Colonic mucosa (tissue), 4 donors: ENCODE measurements at regions not wholly inside any gene's neighbourhood (a gene's known extent, or its start where the extent isn't known, plus 50 kb on each side); places are given as distances from the start of the nearest gene placed in this dataset.

Experiments
- DNase-seq: peaks from one replicate; pipeline ENCODE4 v3.0.0-alpha.2; 2020
- H3K27ac ChIP-seq: fragments of 200-600 bp; one replicate; pipeline ENCODE4 v1.8.0; 2021
- H3K27me3 ChIP-seq: fragments of 200-600 bp; one replicate; pipeline ENCODE4 v1.8.0; 2021
- H3K36me3 ChIP-seq: fragments of 200-600 bp; one replicate; pipeline ENCODE4 v1.8.0; 2021
- H3K4me1 ChIP-seq: fragments of 200-600 bp; one replicate; pipeline ENCODE4 v1.8.0; 2021; ENCODE audit warnings: mild to moderate bottlenecking
- H3K4me3 ChIP-seq: fragments of 200-600 bp; one replicate; pipeline ENCODE4 v1.8.0; 2021
- H3K9ac ChIP-seq, 2 donors: one replicate each; pipeline ENCODE4 v1.7.0; 2013; ENCODE audit warnings: control low read depth in 2 of 2, low read depth in 2 of 2, low read length in 2 of 2
- H3K9me3 ChIP-seq: fragments of 200-600 bp; one replicate; pipeline ENCODE4 v1.8.0; 2021
- intact Hi-C: fragments of 100-400 bp; cut with DNase I; formaldehyde crosslinking; loops from one replicate; pipeline ENCODE4 v1.14.1; 2022
- TF ChIP-seq, protein P1 (sequence below): fragments of 200-600 bp; IDR thresholded peaks from one replicate; pipeline ENCODE4 v1.8.0; 2022; ENCODE audit warnings: antibody characterized with exemption, mild to moderate bottlenecking
- donor health status: healthy.
- donor health status: DM: no; HTN: no; CAD: no.
- donor health status: DM: no; HTN: no; CAD: no.

DNA sequence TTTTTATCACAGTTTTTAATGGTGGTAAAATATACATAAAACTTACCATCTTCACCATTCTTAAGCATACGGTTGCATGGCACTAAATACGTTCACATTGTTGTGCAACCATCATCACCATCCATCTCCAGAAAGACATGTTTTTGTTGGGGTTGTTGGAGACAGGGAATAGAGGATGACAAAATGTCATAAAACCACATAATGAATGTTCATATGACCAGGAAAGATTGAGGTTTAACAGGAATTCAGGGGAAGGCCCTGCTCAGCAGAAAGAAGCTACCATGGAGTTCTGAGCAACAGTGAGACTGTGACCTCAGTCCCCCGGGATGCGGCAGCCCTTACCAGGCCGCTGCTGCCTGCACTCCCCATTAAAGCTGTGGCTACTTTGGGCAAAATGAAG is 63.9 kb upstream of the TRIM2 start:
- Histone ChIP-seq H3K9me3 (no peaks in the 10 kb centered on the region), H3K27ac (no peak overlapping the region), H3K36me3 (no peaks in the 10 kb centered on the region), H3K4me1 (peaks cover 5% of the 10 kb centered on the region), H3K27me3 (no peaks in the 10 kb centered on the region), H3K4me3 (no peak overlapping the region), H3K9ac (no peak overlapping the region)
- TF ChIP-seq, protein P1, sequence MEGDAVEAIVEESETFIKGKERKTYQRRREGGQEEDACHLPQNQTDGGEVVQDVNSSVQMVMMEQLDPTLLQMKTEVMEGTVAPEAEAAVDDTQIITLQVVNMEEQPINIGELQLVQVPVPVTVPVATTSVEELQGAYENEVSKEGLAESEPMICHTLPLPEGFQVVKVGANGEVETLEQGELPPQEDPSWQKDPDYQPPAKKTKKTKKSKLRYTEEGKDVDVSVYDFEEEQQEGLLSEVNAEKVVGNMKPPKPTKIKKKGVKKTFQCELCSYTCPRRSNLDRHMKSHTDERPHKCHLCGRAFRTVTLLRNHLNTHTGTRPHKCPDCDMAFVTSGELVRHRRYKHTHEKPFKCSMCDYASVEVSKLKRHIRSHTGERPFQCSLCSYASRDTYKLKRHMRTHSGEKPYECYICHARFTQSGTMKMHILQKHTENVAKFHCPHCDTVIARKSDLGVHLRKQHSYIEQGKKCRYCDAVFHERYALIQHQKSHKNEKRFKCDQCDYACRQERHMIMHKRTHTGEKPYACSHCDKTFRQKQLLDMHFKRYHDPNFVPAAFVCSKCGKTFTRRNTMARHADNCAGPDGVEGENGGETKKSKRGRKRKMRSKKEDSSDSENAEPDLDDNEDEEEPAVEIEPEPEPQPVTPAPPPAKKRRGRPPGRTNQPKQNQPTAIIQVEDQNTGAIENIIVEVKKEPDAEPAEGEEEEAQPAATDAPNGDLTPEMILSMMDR, result no peak
- intact Hi-C loops, result loop anchor here (5.0 to 10.0 kb wide), 2 partner anchors 182 to 295 kb away; no protein-coding TSS in a partner anchor
- no peak for DNase-seq

DNA sequence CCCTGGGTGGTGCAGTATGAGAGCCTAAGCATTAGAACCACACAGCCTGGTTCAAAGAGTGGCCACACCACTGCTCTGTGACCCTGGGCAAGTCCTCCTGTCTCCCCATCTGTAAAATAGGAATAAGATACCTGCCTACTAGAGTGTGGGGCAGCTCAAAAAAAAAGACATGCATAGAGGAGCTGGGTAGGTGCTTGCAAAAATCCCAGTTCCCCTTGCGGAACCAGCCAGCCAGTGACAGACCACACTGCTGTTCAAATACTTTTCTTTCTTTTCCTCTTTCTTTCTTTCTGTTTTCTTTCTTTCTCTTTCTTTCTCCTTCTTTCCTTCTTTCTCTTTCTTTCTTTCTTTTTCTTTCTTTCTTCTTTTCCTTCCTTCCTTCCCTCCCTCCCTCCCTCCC is 63.0 kb upstream of the TRIM2 start:
- Histone ChIP-seq H3K9me3 (no peaks in the 10 kb centered on the region), H3K27ac (no peak overlapping the region), H3K36me3 (no peaks in the 10 kb centered on the region), H3K27me3 (no peaks in the 10 kb centered on the region), H3K4me1 (peaks cover 5% of the 10 kb centered on the region), H3K9ac (no peak overlapping the region), H3K4me3 (no peak overlapping the region)
- no peak for DNase-seq
- TF ChIP-seq, protein P1, result no peak
- intact Hi-C loops, result loop anchor here (5.0 to 10.0 kb wide), 2 partner anchors 181 to 294 kb away; no protein-coding TSS in a partner anchor

DNA sequence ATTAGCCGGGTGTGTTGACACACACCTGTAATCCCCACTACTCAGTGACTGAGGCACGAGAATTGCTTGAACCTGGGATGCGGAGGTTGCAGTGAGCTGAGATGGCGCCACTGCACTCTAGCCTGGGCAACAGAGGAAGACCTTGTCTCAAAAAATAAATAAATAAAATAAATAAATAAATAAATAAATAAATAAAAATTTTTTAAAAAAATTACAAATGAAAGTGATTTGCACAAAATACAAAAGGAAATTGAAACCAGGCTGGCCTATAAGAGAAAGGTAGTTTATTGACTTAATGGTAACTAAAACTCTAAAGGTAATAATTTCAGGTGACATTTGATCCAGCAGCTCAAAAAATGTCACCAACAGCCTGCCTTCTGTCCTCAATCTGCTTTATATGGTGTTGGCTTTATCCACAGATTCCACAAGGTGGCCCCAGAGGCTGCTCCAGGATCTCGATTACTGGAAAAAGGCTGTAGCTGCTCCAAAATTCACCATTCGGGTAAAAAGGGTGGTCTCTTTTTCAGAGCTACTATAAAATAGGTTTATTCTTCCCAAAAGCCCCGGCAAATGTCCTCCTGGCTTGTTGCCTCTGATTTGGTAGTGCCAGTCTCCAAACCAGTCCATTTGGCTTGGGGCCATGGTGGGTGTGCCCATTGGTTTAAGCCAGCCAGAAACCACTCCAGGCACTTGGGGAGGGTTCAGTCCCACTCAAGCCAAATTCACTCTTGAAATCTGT is 61.4 kb upstream of the TRIM2 start:
- intact Hi-C loops, result loop anchor here (2.0 to 10.0 kb wide), 3 partner anchors 179 to 432 kb away; no protein-coding TSS in a partner anchor
- H3K36me3 ChIP-seq, result no peaks in the 10 kb centered on the region
- H3K4me1 ChIP-seq, result peaks cover 5% of the 10 kb centered on the region
- no peaks in the 10 kb centered on the region for H3K27me3 ChIP-seq
- peak overlapping the region in 1 of 2 donors; percentile 59 for H3K9ac ChIP-seq
- H3K4me3 ChIP-seq, result no peak overlapping the region
- no peaks in the 10 kb centered on the region for H3K9me3 ChIP-seq
- H3K27ac ChIP-seq, result peak overlapping the region; percentile 35
- peak; percentile 92 for DNase-seq
- TF ChIP-seq, protein P1, result peak; percentile 91

DNA sequence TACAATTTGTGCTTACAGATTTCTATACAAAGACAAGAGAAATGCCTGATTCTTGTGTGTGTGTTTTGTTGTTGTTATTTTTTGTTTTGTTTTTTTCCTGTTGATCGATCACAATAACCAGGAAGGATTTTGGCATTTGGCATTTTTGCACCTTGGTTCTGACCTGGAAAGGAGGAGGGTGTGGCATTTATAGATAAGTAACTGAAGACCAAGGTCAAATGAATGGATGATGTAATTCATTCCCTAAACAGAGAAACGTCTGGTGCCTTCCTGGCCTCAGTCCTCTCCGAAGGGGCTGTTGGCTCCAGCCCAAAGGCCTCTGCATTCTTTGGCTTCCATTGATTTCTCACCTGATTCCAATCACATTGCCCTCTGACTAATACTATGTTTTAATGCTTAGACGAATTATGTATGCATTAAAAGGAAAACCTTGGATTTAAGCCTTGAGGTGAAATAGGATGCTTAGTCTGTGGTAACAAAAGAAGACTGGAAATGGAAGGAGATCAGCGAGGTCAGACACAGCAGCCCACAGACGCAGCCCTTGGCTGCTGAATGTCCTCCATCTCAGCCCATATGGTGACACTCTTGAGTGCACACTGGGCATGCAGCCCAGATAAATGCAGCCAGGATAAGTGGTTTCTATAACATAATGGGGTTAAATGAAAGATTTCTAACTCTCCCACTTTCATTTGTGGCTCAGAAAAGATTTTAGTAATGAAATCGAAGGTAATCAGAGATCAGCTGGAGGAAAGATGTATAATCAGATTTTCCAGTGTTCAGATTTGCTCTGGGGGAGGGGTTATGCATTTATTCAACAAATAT is 60.5 kb upstream of the TRIM2 start:
- H3K4me3 ChIP-seq, result no peak overlapping the region
- peak overlapping the region in 1 of 2 donors; percentile 59 for H3K9ac ChIP-seq
- peak; percentile 50 for DNase-seq
- intact Hi-C loops, result loop anchor here (2.0 to 10.0 kb wide), 3 partner anchors 179 to 431 kb away; no protein-coding TSS in a partner anchor
- H3K27ac ChIP-seq, result peak overlapping the region; percentile 35
- H3K27me3 ChIP-seq, result no peaks in the 10 kb centered on the region
- TF ChIP-seq, protein P1, result no peak
- no peaks in the 10 kb centered on the region for H3K36me3 ChIP-seq
- H3K9me3 ChIP-seq, result no peaks in the 10 kb centered on the region
- peaks cover 5% of the 10 kb centered on the region for H3K4me1 ChIP-seq

DNA sequence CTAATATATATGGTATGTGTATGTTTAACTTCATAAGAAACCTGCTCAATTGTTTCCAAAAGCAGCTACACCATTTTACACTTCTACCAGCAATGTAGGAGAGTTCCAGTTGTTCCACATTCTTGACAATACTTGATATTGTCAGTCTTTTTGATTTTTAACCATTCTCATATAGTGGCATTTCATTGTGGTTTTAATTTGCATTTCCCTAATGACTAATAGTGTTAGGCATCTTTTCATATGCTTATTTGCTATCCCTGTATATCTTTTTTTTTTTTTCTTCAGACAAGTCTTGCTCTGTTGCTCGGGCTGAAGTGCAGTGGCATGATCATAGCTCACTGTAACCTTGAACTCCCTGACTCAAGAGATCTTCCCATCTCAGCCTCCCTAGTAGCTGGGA is 58.2 kb upstream of the TRIM2 start:
- intact Hi-C loops, result loop anchor here (10.0 kb wide), 1 partner anchor 289 kb away; no protein-coding TSS in a partner anchor

More for the DNA sequence above, 58.2 kb upstream of the TRIM2 start:
- Histone ChIP-seq H3K9ac (no peak overlapping the region), H3K4me1 (peaks cover 5% of the 10 kb centered on the region), H3K4me3 (no peak overlapping the region), H3K36me3 (no peaks in the 10 kb centered on the region), H3K9me3 (no peaks in the 10 kb centered on the region), H3K27ac (no peak overlapping the region), H3K27me3 (no peaks in the 10 kb centered on the region)
- no peak for DNase-seq
- TF ChIP-seq, protein P1, result no peak
